ENCODE measurements at regions not wholly inside any gene's neighbourhood (a gene's known extent, or its start where the extent isn't known, plus 50 kb on each side); places are given as distances from the start of the nearest gene placed in this dataset.

- intact Hi-C loops (cut with micrococcal nuclease) (no loop called here), dilution Hi-C loops (cut with MboI; ENCODE audit: extremely low pct_ligation_motif_present, low sequenced_read_pairs) (no loop called here)
- no peaks in the 10 kb centered on the region for H3K4me1 ChIP-seq (ENCODE audit: control insufficient read depth, extremely low read depth, insufficient read depth, low read length)
- H3K9me3 ChIP-seq (replicated peaks; ENCODE audit: control insufficient read depth, insufficient read depth, low read length), result no peaks in the 10 kb centered on the region
- TF ChIP-seq MAX (IDR thresholded peaks at IDR 0.05; ENCODE audit: insufficient read depth, insufficient read length), result no peak
- no peak for TF ChIP-seq EZH2 (IDR thresholded peaks at IDR 0.05; ENCODE audit: borderline replicate concordance, low read depth, low read length, severe bottlenecking)
- no peak for TF ChIP-seq CTCF (IDR thresholded peaks at IDR 0.05; ENCODE audit: extremely low read depth in 1 of 2, insufficient read depth in 1 of 2, low read depth in 1 of 2, low read length in 2 of 2)
- no peak for TF ChIP-seq JUN (IDR thresholded peaks at IDR 0.05; ENCODE audit: borderline replicate concordance, insufficient read depth, insufficient read length, low read depth)
- no peak for TF ChIP-seq POLR2A (IDR thresholded peaks at IDR 0.05; ENCODE audit: low read depth, low read length)
- no peak for TF ChIP-seq FOS (IDR thresholded peaks at IDR 0.05; ENCODE audit: borderline replicate concordance, insufficient read depth, low read length)
- TF ChIP-seq POLR2AphosphoS5 (IDR thresholded peaks at IDR 0.05; ENCODE audit: insufficient read depth, low read depth, low read length), result no peak
- no peak for TF ChIP-seq MYC (IDR thresholded peaks at IDR 0.05; ENCODE audit: low read depth, low read length)
- TF ChIP-seq GATA2 (IDR thresholded peaks at IDR 0.05; ENCODE audit: insufficient read depth, insufficient read length, low read depth, low read length), result no peak
- no peak overlapping the region for H3K4me3 ChIP-seq (replicated peaks in 1 of 3; ENCODE audit: insufficient read depth in 1 of 3, low read depth in 1 of 3, low read length in 3 of 3)
- H3K4me2 ChIP-seq (ENCODE audit: insufficient read depth, low read length), result no peak overlapping the region
- peaks cover 28 to 37% of the 10 kb centered on the region in 2 experiments for H3K27me3 ChIP-seq (ENCODE audit: control insufficient read depth in 2 of 2, insufficient read depth in 2 of 2, low read length in 2 of 2)
- no peaks in the 10 kb centered on the region for H3K36me3 ChIP-seq (ENCODE audit: control insufficient read depth in 2 of 2, extremely low read depth in 1 of 2, insufficient read depth in 2 of 2, low read length in 2 of 2)
- H2AFZ ChIP-seq (ENCODE audit: low read depth, low read length), result no peak overlapping the region
- H3K79me2 ChIP-seq (ENCODE audit: control insufficient read depth, insufficient read depth, low read length), result no peaks in the 10 kb centered on the region
- no peaks in the 10 kb centered on the region for H4K20me1 ChIP-seq (replicated peaks; ENCODE audit: control insufficient read depth, extremely low read depth, insufficient read depth, low read length)
- no peak overlapping the region for H3K27ac ChIP-seq (ENCODE audit: insufficient read depth, low read depth, low read length)
- no TSS peak for BruUV-seq (replicated peaks)
- no peak overlapping the region for H3K9ac ChIP-seq (replicated peaks; ENCODE audit: extremely low read depth, insufficient read depth, low read length)
- ChIA-PET CTCF (interaction anchor here (0.9 to 6.6 kb wide), 4 partner anchors 10 to 76 kb away, joined by 3 to 74 read pairs (median 21); no protein-coding TSS in a partner anchor), POLR2A (no interaction called here)
- H3K9me1 ChIP-seq (replicated peaks; ENCODE audit: control insufficient read depth, extremely low read depth, insufficient read depth, low read length), result no peaks in the 10 kb centered on the region
- DNase-seq (ENCODE audit: low read depth, low spot score) (no peak), FAIRE-seq (no peak)
Measured at GRCh38 chr11:33999393-33999792, 52.1 kb upstream of the CAPRIN1 start.
